ENCODE measurements at regions not wholly inside any gene's neighbourhood (a gene's known extent, or its start where the extent isn't known, plus 50 kb on each side); places are given as distances from the start of the nearest gene placed in this dataset.

DNA sequence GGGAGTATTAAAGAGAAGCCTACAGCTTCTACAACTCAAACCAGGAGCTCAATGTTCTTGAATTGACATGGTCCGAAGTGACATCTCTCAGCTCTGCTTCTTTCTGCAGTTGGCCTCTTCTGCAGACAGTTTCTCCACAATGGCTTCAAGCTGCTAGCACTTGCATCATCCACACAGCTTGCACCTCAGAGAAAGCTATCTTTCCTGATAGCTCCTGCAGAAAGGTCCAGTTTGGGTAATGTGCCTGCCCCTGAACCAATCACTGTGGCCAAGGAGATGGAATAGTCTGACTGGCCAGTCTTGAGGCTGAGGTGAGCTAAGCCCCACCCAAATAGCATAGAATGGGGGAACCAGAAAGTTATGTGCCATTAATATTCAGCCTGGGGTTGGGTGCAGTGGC is 95.8 kb upstream of the ABCA1 start:
- Histone ChIP-seq H3K4me3 (no peak overlapping the region), H3K27me3 (no peaks in the 10 kb centered on the region), H3K9me3 (no peaks in the 10 kb centered on the region), H3K27ac (no peak overlapping the region), H3K36me3 (no peaks in the 10 kb centered on the region), H3K4me1 (no peaks in the 10 kb centered on the region)
- TF ChIP-seq, protein P1, sequence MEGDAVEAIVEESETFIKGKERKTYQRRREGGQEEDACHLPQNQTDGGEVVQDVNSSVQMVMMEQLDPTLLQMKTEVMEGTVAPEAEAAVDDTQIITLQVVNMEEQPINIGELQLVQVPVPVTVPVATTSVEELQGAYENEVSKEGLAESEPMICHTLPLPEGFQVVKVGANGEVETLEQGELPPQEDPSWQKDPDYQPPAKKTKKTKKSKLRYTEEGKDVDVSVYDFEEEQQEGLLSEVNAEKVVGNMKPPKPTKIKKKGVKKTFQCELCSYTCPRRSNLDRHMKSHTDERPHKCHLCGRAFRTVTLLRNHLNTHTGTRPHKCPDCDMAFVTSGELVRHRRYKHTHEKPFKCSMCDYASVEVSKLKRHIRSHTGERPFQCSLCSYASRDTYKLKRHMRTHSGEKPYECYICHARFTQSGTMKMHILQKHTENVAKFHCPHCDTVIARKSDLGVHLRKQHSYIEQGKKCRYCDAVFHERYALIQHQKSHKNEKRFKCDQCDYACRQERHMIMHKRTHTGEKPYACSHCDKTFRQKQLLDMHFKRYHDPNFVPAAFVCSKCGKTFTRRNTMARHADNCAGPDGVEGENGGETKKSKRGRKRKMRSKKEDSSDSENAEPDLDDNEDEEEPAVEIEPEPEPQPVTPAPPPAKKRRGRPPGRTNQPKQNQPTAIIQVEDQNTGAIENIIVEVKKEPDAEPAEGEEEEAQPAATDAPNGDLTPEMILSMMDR (IDR thresholded peaks at IDR 0.05), result no peak
- TF ChIP-seq POLR2A (IDR thresholded peaks at IDR 0.05), result no peak
- no peak for TF ChIP-seq POLR2AphosphoS5 (IDR thresholded peaks at IDR 0.05)
- no peak for DNase-seq (ENCODE audit: low spot score in 2 of 2)
- intact Hi-C loops (cut with DNase I; ENCODE audit: low total_unique reads), result no loop called here

DNA sequence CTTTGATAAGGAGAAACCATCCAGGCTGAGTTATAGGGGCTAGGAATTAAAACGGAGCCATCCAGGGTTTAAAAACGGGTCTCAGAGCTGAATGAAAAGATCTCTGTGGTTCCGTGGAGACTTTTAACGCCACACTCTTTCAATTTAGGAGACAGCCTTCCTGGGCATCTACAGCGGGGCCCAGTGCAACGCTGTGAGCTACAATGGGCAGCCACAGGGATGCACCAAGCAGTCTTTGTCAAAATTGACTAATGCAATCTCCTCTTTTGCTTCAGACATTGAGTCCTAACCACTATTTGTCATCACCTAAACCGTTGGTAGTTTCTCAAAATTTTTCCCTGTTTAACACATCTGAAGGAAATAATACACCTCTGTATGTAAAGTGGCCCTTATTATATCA is 96.6 kb upstream of the ABCA1 start:
- H3K27me3 ChIP-seq, result no peaks in the 10 kb centered on the region
- H3K9me3 ChIP-seq, result no peaks in the 10 kb centered on the region
- no peaks in the 10 kb centered on the region for H3K4me1 ChIP-seq
- H3K4me3 ChIP-seq, result no peak overlapping the region
- TF ChIP-seq POLR2A (IDR thresholded peaks at IDR 0.05) (no peak), POLR2AphosphoS5 (IDR thresholded peaks at IDR 0.05) (no peak)
- TF ChIP-seq, protein P1 (IDR thresholded peaks at IDR 0.05), result no peak
- intact Hi-C loops (cut with DNase I; ENCODE audit: low total_unique reads), result no loop called here
- H3K36me3 ChIP-seq, result no peaks in the 10 kb centered on the region
- no peak overlapping the region for H3K27ac ChIP-seq
- DNase-seq (ENCODE audit: low spot score in 2 of 2), result no peak

DNA sequence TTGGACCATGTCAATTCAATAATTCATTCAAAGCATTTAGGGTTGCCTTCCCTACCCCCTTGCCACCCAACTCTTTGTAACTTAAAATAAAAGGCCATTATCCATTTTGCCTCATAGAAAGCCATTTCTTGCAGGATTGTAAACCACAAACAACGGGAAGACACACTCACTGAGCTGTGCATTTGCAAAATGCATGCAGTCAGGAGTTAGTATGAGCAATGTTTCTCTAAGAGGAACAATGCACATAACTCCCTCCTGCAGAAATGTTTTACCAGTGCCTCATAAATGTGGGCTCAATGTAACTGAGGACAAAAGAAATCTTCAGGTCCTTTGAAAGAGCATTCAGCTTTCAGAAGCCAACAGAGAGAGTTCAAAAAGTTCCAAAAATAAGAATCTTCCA is 98.5 kb upstream of the ABCA1 start:
- TF ChIP-seq, protein P1 (IDR thresholded peaks at IDR 0.05), result no peak
- TF ChIP-seq POLR2A (IDR thresholded peaks at IDR 0.05) (no peak), POLR2AphosphoS5 (IDR thresholded peaks at IDR 0.05) (no peak)
- intact Hi-C loops (cut with DNase I; ENCODE audit: low total_unique reads), result no loop called here
- H3K4me1 ChIP-seq, result no peaks in the 10 kb centered on the region
- no peak overlapping the region for H3K27ac ChIP-seq
- H3K36me3 ChIP-seq, result no peaks in the 10 kb centered on the region
- no peaks in the 10 kb centered on the region for H3K27me3 ChIP-seq
- H3K4me3 ChIP-seq, result no peak overlapping the region
- no peak for DNase-seq (ENCODE audit: low spot score in 2 of 2)
- no peaks in the 10 kb centered on the region for H3K9me3 ChIP-seq

DNA sequence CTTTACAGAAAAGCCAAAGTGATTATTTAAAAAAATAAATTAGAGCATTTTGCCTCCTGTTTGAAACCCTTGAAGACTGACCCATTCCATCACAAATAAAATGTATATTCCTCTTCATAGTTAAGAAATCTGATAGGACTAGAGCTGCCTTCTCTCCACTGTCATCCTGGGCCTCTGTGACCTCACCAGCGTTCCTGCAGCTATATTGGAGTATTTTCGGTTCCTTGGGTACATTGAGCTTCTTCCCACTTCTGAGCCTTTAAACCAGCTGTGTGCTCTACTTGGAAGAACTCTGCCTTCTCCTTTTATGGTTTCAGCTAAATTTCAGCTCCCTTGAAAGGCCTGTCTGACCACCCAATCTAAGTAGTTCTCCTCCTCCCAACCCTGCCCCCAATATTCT is 99.1 kb upstream of the ABCA1 start:
- Histone ChIP-seq H3K27ac (no peak overlapping the region), H3K4me3 (no peak overlapping the region), H3K27me3 (no peaks in the 10 kb centered on the region), H3K4me1 (no peaks in the 10 kb centered on the region), H3K36me3 (no peaks in the 10 kb centered on the region), H3K9me3 (no peaks in the 10 kb centered on the region)
- intact Hi-C loops (cut with DNase I; ENCODE audit: low total_unique reads), result no loop called here
- no peak for DNase-seq (ENCODE audit: low spot score in 2 of 2)
- TF ChIP-seq POLR2A (IDR thresholded peaks at IDR 0.05), result no peak
- TF ChIP-seq POLR2AphosphoS5 (IDR thresholded peaks at IDR 0.05), result no peak

DNA sequence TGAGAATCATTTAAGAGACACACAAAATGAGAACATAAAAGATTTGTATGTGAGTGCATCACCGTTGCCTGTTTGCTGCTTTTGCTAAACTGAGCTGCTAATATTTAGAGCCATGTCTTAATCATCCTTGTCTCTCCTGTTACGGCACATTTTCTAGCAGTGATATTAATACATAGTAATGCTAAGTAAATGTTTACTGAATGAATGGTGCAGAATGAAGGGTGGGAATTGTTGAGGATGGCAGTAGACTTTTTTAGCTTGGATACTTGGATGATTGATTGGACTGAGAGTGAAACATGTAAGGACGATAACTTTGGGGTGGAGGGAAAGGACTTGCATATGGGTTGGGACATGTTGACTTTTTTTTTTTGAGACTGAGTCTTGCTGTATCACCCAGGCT is 102.3 kb upstream of the ABCA1 start:
- TF ChIP-seq, protein P1 (IDR thresholded peaks at IDR 0.05), result no peak
- TF ChIP-seq POLR2AphosphoS5 (IDR thresholded peaks at IDR 0.05) (no peak), POLR2A (IDR thresholded peaks at IDR 0.05) (no peak)
- intact Hi-C loops (cut with DNase I; ENCODE audit: low total_unique reads), result no loop called here
- DNase-seq (ENCODE audit: low spot score in 2 of 2), result no peak

DNA sequence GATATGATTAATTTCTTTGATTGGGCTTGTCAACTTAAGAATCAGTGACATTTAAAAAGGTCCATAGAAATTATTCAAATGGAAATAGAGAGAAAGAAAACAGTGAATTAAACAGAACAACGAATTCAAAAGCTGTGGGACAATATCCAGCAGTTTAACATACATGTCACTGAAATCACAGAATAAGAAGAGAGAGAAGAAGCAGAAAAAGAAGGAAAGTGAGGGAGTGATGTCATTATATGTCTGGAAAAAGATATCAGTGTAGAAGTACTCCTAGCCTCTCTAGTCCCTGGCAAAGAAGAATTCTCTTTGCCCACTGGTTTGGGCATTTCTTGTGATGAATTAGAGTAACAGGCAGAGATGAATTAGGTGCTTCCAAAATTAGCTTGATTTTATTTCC is 109.2 kb upstream of the ABCA1 start:
- intact Hi-C loops (cut with DNase I; ENCODE audit: low total_unique reads), result no loop called here
- Histone ChIP-seq H3K36me3 (no peaks in the 10 kb centered on the region), H3K27ac (no peak overlapping the region), H3K27me3 (no peaks in the 10 kb centered on the region), H3K4me1 (no peaks in the 10 kb centered on the region), H3K9me3 (peaks cover 0 to 4% of the 10 kb centered on the region in 2 donors), H3K4me3 (no peak overlapping the region)
- TF ChIP-seq POLR2AphosphoS5 (IDR thresholded peaks at IDR 0.05) (no peak), POLR2A (IDR thresholded peaks at IDR 0.05) (no peak)
- TF ChIP-seq, protein P1 (IDR thresholded peaks at IDR 0.05), result no peak
- DNase-seq (ENCODE audit: low spot score in 2 of 2), result no peak

More for the DNA sequence above, 102.3 kb upstream of the ABCA1 start:
- no peak overlapping the region for H3K27ac ChIP-seq
- H3K36me3 ChIP-seq, result no peaks in the 10 kb centered on the region
- no peaks in the 10 kb centered on the region for H3K4me1 ChIP-seq
- no peaks in the 10 kb centered on the region for H3K27me3 ChIP-seq
- H3K4me3 ChIP-seq, result no peak overlapping the region
- H3K9me3 ChIP-seq, result no peaks in the 10 kb centered on the region
